ENCODE measurements at regions not wholly inside any gene's neighbourhood (a gene's known extent, or its start where the extent isn't known, plus 50 kb on each side); places are given as distances from the start of the nearest gene placed in this dataset.
"Not testable (repeated sequence)": the region's sequence is repeated elsewhere in the genome, so short reads cannot be mapped to it uniquely, and the experiment has no call there.

- no peaks in the 10 kb centered on the region for H3K27me3 ChIP-seq
- no peak for DNase-seq (ENCODE audit: low spot score in 2 of 2)
- H3K27ac ChIP-seq, result no peak overlapping the region
- no peaks in the 10 kb centered on the region for H3K9me3 ChIP-seq
- no peaks in the 10 kb centered on the region for H3K36me3 ChIP-seq
- intact Hi-C loops (cut with DNase I), result no loop called here
- H3K4me3 ChIP-seq, result no peak overlapping the region
- H3K4me1 ChIP-seq, result no peaks in the 10 kb centered on the region
- TF ChIP-seq CTCF (IDR thresholded peaks at IDR 0.05), result no peak
Measured at GRCh38 chr4:104549736-104550135, 55.0 kb upstream of the CXXC4 start.

GRCh38 chr4:104559502-104559901 lies 64.8 kb upstream of the CXXC4 start:
- intact Hi-C loops (cut with DNase I), result no loop called here
- peaks cover 0 to 2% of the 10 kb centered on the region in 2 donors for H3K9me3 ChIP-seq
- no peak for TF ChIP-seq CTCF (IDR thresholded peaks at IDR 0.05)
- no peaks in the 10 kb centered on the region for H3K36me3 ChIP-seq
- H3K27me3 ChIP-seq, result no peaks in the 10 kb centered on the region
- H3K27ac ChIP-seq, result no peak overlapping the region
- DNase-seq (ENCODE audit: low spot score in 2 of 2), result no peak
- no peaks in the 10 kb centered on the region for H3K4me1 ChIP-seq
- H3K4me3 ChIP-seq, result no peak overlapping the region

- H3K4me1 ChIP-seq, result no peaks in the 10 kb centered on the region
- H3K9me3 ChIP-seq, result no peaks in the 10 kb centered on the region
- DNase-seq (ENCODE audit: low spot score in 2 of 2), result no peak
- no peak overlapping the region for H3K27ac ChIP-seq
- TF ChIP-seq CTCF (IDR thresholded peaks at IDR 0.05), result no peak
- H3K36me3 ChIP-seq, result no peaks in the 10 kb centered on the region
- no peaks in the 10 kb centered on the region for H3K27me3 ChIP-seq
- no peak overlapping the region for H3K4me3 ChIP-seq
- intact Hi-C loops (cut with DNase I), result no loop called here
Measured at GRCh38 chr4:104571341-104571740, 76.6 kb upstream of the CXXC4 start.

- Histone ChIP-seq H3K27me3 (no peaks in the 10 kb centered on the region), H3K9me3 (no peaks in the 10 kb centered on the region), H3K36me3 (no peaks in the 10 kb centered on the region), H3K4me3 (no peak overlapping the region), H3K27ac (no peak overlapping the region), H3K4me1 (no peaks in the 10 kb centered on the region)
- intact Hi-C loops (cut with DNase I), result no loop called here
- TF ChIP-seq CTCF (IDR thresholded peaks at IDR 0.05), result no peak
- no peak for DNase-seq (ENCODE audit: low spot score in 2 of 2)
Measured at GRCh38 chr4:104574371-104574770, 79.7 kb upstream of the CXXC4 start.

GRCh38 chr4:104575278-104575677 lies 80.6 kb upstream of the CXXC4 start:
- H3K27ac ChIP-seq, result no peak overlapping the region
- intact Hi-C loops (cut with DNase I), result no loop called here
- H3K9me3 ChIP-seq, result no peaks in the 10 kb centered on the region
- no peaks in the 10 kb centered on the region for H3K4me1 ChIP-seq
- H3K4me3 ChIP-seq, result no peak overlapping the region
- DNase-seq (ENCODE audit: low spot score in 2 of 2), result no peak
- TF ChIP-seq CTCF (IDR thresholded peaks at IDR 0.05), result no peak
- H3K27me3 ChIP-seq, result no peaks in the 10 kb centered on the region
- H3K36me3 ChIP-seq, result no peaks in the 10 kb centered on the region

- no peak overlapping the region for H3K4me3 ChIP-seq
- H3K4me1 ChIP-seq, result no peaks in the 10 kb centered on the region
- no peak overlapping the region for H3K27ac ChIP-seq
- intact Hi-C loops (cut with DNase I), result no loop called here
- TF ChIP-seq CTCF (IDR thresholded peaks at IDR 0.05), result no peak
- H3K9me3 ChIP-seq, result no peaks in the 10 kb centered on the region
- no peaks in the 10 kb centered on the region for H3K36me3 ChIP-seq
- DNase-seq (ENCODE audit: low spot score in 2 of 2), result no peak
- no peaks in the 10 kb centered on the region for H3K27me3 ChIP-seq
Measured at GRCh38 chr4:104577405-104577804, 82.7 kb upstream of the CXXC4 start.

- H3K4me3 ChIP-seq; intact Hi-C loops (cut with DNase I); H3K36me3 ChIP-seq; H3K4me1 ChIP-seq; H3K27ac ChIP-seq; H3K27me3 ChIP-seq; DNase-seq (ENCODE audit: low spot score in 2 of 2); H3K9me3 ChIP-seq: not testable (repeated sequence)
Measured at GRCh38 chr4:104581476-104581875, 86.8 kb upstream of the CXXC4 start.

GRCh38 chr4:104582056-104582455 lies 87.4 kb upstream of the CXXC4 start:
- H3K36me3 ChIP-seq; H3K4me1 ChIP-seq; H3K27ac ChIP-seq; DNase-seq (ENCODE audit: low spot score in 2 of 2); H3K4me3 ChIP-seq; H3K9me3 ChIP-seq; intact Hi-C loops (cut with DNase I); H3K27me3 ChIP-seq: not testable (repeated sequence)
